GM21447 (cell line): ENCODE measurements at regions not wholly inside any gene's neighbourhood (a gene's known extent, or its start where the extent isn't known, plus 50 kb on each side); places are given as distances from the start of the nearest gene placed in this dataset.
"Not testable (repeated sequence)": the region's sequence is repeated elsewhere in the genome, so short reads cannot be mapped to it uniquely, and the experiment has no call there.

Experiments
- ATAC-seq: cut with Tn5 transposase; IDR thresholded peaks from one replicate; pipeline ENCODE4 v1.9.1; 2021; ENCODE audit not compliant: unreplicated experiment

- not testable (repeated sequence) for ATAC-seq
Observed at GRCh38 chr5:166804223-166804622, 1487.2 kb upstream of the WWC1 start.

GRCh38 chr5:166804693-166805092 is 1486.8 kb upstream of the WWC1 start:
- not testable (repeated sequence) for ATAC-seq

GRCh38 chr5:166810093-166810658 is 1481.3 kb upstream of the WWC1 start:
- not testable (repeated sequence) for ATAC-seq

- no peak for ATAC-seq
Observed at GRCh38 chr5:166810721-166811120, 1480.7 kb upstream of the WWC1 start.

DNA sequence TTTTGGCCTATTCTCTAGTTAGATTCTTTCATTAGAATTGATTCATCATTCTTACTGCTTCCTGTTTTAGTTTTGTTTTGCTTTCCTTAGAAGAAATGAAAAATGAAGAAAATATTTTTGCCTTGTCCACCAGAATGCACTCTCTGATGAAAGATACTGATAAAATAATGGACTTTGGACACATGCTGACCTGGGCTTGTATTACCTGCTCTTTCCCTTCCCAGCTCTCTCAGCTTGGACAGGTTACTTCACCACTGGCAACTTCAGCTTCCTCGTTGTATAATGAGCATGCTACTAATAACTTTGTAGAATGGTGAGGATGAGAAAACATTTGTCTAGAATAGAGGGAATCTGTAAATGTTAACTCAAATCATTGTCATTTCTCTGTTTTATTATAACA is 1468.1 kb upstream of the WWC1 start:
- ATAC-seq: no peak

GRCh38 chr5:166834246-166834645 is 1457.2 kb upstream of the WWC1 start:
- ATAC-seq: no peak

DNA sequence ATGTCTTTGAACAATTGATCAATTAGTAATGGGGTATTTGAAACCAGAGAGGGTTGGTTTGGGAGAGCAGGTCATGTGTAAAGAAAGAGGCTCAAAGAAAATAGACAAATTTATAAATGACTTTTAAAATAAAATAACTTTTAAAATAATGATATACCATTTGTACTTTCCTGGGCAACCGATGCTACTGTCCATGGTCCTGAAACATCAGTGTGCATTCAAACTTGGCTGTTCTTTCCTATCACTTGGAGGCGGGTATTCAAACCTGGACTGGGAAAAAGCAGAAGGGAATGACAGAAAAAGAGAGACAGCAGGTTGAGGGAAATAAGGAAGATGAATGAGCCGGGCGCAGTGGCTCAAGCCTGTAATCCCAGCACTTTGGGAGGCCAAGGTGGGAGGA is 1446.4 kb upstream of the WWC1 start:
- no peak for ATAC-seq

DNA sequence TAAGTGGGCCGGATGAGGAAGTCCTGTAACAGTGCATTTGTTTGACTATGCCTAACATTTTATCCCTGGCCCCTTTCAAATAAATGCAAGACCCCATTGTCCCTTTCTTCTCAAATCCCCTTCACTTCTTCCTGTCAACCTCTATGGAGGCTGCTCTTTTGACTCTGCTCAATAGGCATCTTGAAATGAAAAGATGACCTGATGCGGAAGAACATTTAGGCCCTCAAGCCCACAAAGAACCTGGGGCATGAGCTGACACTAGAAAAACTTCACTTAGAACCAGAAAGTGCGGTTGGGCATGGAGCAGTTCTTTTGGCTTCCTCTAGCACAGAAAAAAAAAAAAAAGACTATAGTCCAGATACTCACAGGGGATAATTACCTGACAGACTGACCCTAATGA is 1434.7 kb upstream of the WWC1 start:
- no peak for ATAC-seq

GRCh38 chr5:166860426-166860825 is 1431.0 kb upstream of the WWC1 start:
- ATAC-seq: no peak

GRCh38 chr5:166862581-166862980 is 1428.9 kb upstream of the WWC1 start:
- ATAC-seq: no peak

GRCh38 chr5:166865206-166865605 is 1426.2 kb upstream of the WWC1 start:
- ATAC-seq: no peak

DNA sequence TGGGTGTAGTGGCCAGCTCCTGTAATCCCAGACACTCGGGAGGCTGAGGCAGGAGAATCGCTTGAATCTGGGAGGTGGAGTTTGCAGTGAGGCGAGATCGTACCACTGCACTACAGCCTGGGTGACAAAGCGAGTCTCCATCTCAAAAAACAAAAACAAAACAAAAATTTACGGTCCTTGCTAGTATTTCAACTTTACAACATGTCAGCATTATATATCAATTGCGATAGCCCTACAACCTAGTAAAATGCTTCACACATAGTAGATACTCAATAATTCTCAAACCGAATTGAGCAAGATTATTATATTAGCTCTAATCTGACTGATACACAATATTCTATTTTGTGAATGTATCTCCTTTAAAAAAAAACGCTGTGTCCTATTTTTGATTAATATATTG is 1411.0 kb upstream of the WWC1 start:
- ATAC-seq: no peak

GRCh38 chr5:166881802-166882201 is 1409.6 kb upstream of the WWC1 start:
- ATAC-seq: no peak

DNA sequence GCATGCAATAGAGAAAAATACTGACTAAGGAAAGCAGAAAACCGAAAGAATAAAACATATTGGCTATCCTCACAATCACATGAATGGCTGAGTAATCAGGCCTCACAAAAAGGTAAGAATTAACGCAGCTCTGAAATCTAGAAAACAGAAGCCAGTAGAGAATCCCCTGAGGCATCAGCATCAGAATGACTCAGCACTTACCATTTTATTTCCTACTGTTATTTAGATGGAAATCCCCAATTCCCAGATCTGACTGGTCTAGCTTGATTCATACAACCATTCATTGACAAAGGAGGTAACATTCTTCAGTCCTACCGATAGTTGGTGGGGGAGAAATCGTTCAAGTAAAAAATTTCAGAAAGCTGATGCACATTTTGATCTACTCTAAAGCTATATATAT is 1408.4 kb upstream of the WWC1 start:
- ATAC-seq: no peak

DNA sequence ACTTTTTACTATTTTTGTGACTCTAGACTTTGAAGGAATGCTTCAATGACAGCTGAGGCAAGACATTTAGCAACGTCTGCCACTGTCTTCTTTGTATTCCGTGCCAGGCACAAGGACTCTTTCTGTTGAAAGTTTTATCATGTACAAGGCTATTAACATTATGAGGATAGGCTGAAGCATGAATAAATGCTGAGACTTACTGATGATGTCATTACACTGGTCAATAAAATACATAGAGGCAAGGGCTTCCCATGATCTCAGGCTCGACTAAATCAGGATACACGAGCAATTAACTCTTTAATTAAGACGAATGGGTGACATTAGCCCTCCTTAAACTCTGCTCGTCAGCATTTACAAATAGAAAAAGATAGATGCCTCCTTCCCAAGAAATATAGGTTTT is 1393.3 kb upstream of the WWC1 start:
- no peak for ATAC-seq

DNA sequence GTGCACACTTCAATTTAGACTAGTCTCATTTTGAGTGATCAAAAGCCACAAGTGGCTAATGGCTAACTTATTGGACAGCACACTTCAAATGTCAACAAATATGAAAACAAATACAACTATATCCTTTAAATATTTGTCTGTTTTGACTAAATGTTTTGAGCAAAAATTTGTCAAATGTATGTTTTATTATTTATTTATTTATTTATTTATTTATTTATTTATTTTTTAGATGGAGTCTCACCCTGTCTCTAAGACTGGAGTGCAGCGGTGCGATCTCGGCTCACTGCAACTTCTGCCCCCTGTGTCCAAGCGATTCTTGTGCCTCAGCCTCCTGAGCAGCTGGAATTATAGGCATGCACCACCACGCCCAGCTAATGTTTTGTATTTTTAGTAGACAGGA is 1392.1 kb upstream of the WWC1 start:
- no peak for ATAC-seq

DNA sequence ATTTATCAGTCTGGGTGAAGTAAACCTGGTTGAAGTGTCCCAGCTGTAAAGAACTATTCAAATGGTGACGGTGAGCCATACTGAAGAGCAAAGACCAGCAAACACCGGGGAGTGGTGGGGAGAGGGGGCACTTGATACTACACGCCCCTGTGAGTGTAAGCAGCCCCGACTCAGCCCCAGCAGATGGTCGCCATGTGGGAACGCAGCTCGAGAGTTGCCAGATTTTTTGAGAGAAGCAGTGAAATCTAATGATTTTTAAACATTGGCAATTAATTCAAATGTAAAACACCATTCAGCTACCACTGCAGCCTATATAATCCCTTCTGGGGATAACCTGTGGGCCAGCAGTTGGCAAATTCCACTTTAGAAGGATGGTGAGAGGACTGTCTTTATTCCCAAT is 1386.9 kb upstream of the WWC1 start:
- ATAC-seq: no peak

DNA sequence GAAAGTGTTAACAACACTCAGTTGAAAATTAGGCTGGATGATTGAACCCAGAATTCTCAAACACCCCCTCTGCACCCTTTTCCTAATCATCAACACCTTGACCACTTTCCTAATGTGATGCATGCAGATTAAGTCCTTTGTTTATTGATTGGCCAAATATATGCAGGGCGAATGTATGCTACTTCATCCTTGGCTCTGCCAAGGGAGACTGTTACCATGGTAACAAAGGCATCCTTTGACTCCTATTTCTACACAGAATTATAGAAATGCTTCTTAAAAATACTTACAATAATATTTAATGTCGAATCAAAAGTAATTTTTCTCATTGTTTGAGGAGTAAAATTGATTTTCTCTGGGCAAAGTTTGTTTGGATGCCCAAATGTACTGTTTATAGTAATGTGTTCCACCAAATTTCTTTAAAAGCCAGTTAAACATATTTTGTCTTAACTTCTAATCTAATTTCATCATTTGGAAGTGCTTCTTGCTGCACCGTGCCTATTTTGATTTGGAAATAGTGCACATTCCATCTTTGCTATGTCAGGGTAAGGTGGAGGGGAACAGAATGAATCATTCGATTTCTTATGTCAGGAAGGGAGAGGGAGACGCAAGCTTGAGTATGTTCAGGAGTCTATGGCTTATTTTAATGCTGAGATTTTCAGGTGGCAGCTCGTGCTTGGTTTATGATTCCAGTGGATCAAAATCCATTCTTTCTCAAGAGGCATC is 1384.3 kb upstream of the WWC1 start:
- ATAC-seq: no peak

- ATAC-seq: no peak
Observed at GRCh38 chr5:166909040-166909439, 1382.4 kb upstream of the WWC1 start.

DNA sequence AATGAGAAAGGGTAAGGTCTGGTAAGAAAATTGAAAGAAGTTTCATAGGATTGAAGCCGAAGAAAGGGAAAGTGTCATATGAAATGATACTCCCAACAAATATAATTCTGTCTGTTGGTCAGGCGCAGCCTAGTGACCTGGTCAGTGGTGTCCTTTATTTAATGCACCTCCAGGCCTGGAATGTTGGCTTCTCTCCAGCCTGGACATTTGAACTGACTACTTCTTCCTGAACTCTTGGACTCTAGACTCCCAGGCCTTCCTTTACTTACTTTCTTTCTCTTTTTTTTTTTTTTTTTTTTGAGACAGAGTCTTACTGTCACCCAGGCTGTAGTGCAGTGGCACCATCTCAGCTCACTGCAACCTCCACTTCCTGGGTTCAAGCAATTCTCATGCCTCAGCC is 1381.5 kb upstream of the WWC1 start:
- ATAC-seq: no peak

GRCh38 chr5:166910995-166911394 is 1380.5 kb upstream of the WWC1 start:
- no peak for ATAC-seq

DNA sequence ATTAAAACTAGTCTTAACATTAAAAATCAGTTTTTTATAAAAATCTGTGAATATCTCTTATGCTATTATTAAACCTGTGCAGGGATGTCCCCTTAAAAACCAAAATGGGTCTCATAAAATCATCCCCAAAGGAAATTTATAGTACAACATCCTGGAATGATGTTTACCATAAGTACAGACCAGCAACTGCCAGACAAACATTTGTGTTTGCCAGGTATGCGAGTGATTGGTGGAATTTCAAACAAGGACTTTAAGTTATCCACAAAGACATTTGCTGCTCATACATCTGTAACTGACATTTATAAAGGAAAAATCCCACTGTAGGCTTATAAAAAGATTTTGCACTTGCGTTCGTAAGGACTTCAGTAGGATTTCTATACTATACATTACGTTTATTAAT is 1375.4 kb upstream of the WWC1 start:
- ATAC-seq: no peak

- ATAC-seq: no peak
Observed at GRCh38 chr5:166926138-166926537, 1365.3 kb upstream of the WWC1 start.
